ENCODE measurements at regions not wholly inside any gene's neighbourhood (a gene's known extent, or its start where the extent isn't known, plus 50 kb on each side); places are given as distances from the start of the nearest gene placed in this dataset.

- no peak for TF ChIP-seq CTCF (conservative IDR thresholded peaks at IDR 0.05)
- TF ChIP-seq EZH2 (IDR thresholded peaks at IDR 0.05; ENCODE audit: low read depth), result no peak
Measured at GRCh38 chrX:13939741-13940597, 89.7 kb downstream of the GEMIN8 start.

All from PC-9 (cell line).